ENCODE measurements at regions not wholly inside any gene's neighbourhood (a gene's known extent, or its start where the extent isn't known, plus 50 kb on each side); places are given as distances from the start of the nearest gene placed in this dataset.
"Not testable (repeated sequence)": the region's sequence is repeated elsewhere in the genome, so short reads cannot be mapped to it uniquely, and the experiment has no call there.

DNA sequence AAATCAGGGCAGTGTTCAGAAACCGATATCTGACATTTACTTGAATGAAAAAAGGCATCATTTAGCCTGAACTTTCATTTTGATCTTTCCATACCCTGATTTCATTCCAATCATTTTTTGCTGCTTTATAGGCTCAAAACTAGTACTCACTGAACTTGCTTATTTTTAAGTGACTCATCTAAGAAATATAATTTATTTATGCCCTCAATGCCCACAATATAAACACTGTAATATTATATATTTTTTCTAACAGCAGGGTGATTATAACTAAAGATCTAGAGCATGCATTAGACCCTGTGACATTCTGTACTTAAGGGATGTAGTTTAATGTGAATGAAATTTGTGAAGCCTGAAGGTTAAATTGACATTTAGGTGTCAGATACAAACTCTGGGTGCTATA lies 446.1 kb upstream of the CDH10 start:
- Mint-ChIP-seq H3K9me3 (peaks cover 4% of the 10 kb centered on the region), H3K27me3 (ENCODE audit: low read depth) (no peaks in the 10 kb centered on the region), H3K36me3 (ENCODE audit: insufficient read depth) (no peaks in the 10 kb centered on the region), H3K4me1 (ENCODE audit: low read depth) (no peaks in the 10 kb centered on the region), H3K4me3 (no peak overlapping the region)
- ATAC-seq (no peak), DNase-seq (no peak)

DNA sequence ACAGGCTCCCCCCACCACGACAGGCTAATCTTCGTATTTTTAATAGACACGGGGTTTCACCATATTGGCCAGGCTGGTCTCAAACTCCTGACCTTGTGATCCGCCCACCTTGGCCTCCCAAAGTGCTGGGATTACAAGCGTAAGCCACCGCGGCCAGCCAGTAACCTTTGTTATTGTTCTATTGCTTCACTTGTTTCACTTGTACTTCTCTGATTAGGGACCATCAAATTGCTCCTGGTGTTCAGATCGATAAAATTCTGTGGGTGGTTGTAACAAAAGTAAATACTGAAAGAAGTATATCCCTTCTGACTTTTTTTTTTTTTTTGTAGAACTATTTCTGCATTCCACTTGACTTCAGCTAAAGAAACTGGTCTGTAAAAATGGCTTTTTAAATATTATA lies 445.5 kb upstream of the CDH10 start:
- Mint-ChIP-seq H3K4me1 (ENCODE audit: low read depth) (no peaks in the 10 kb centered on the region), H3K27me3 (ENCODE audit: low read depth) (no peaks in the 10 kb centered on the region), H3K4me3 (no peak overlapping the region), H3K9me3 (peaks cover 4% of the 10 kb centered on the region), H3K36me3 (ENCODE audit: insufficient read depth) (no peaks in the 10 kb centered on the region)
- no peak for DNase-seq
- ATAC-seq = no peak

DNA sequence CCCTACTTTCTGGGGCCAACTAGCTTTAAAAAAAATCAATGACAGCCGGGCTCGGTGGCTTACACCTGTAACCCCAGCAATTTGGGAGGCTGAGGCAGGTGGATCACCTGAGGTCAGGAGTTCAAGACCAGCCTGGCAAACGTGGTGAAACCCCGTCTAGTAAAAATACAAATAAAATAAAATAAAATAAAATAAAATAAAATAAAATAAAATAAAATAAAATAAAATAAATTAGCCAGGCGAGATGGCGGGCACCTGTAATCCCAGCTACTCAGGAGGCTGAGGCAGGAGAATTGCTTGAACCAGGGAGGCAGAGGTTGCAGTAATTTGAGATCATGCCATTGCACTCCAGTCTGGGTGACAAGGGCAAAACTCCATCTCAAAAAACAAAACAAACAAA lies 443.9 kb upstream of the CDH10 start:
- not testable (repeated sequence) for H3K9me3 Mint-ChIP-seq; H3K36me3 Mint-ChIP-seq (ENCODE audit: insufficient read depth); DNase-seq; H3K4me1 Mint-ChIP-seq (ENCODE audit: low read depth); H3K4me3 Mint-ChIP-seq; H3K27me3 Mint-ChIP-seq (ENCODE audit: low read depth); ATAC-seq

DNA sequence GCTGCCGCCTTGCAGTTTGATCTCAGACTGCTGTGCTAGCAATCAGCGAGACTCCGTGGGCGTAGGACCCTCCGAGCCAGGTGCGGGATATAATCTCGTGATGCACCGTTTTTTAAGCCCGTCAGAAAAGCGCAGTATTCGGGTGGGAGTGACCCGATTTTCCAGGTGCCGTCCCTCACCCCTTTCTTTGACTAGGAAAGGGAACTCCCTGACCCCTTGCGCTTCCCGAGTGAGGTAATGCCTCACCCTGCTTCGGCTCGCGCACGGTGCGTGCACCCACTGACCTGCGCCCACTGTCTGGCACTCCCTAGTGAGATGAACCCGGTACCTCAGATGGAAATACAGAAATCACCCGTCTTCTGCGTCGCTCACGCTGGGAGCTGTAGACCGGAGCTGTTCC lies 438.5 kb upstream of the CDH10 start:
- H3K36me3 Mint-ChIP-seq (ENCODE audit: insufficient read depth); H3K9me3 Mint-ChIP-seq; H3K4me3 Mint-ChIP-seq; DNase-seq; ATAC-seq; H3K4me1 Mint-ChIP-seq (ENCODE audit: low read depth); H3K27me3 Mint-ChIP-seq (ENCODE audit: low read depth): not testable (repeated sequence)

DNA sequence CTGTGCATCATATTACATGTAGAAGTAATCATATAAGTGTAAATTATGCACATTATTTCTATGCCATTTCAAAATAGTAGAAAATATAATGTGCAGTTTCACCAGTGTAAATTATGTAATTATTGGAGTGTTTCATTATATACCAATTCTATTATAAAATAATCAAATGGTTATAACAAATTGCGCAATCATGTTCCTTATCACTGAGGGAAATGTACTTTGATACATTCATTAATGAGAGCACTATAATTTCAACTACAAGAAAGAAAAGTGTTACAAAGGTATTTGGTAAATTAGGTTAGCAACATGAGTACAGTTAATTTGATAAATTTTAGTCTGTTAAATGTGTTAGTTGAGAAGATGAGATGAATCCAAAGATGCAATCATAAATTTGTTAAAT lies 421.5 kb upstream of the CDH10 start:
- no peaks in the 10 kb centered on the region for H3K4me1 Mint-ChIP-seq (ENCODE audit: low read depth)
- H3K4me3 Mint-ChIP-seq = no peak overlapping the region

DNA sequence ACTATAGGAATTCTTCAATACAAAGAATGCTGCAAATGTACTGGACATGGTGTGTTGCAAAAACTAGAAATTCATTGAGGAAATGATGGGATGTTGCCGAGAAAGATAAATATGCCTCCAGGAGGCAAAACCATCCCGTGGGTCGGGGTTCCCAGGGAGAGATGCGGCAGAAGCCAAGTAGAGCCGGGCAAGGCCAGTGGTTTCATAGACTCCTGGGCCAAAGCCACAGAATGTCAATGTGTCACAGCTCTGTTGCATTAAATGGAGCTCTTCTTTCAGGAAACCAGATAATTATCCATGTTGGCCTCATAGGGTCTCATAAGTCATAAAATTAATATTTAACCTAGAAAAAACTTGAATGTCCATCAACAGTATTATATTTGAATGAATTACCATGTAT lies 419.5 kb upstream of the CDH10 start:
- no peak for ATAC-seq
- H3K4me1 Mint-ChIP-seq (ENCODE audit: low read depth) = no peaks in the 10 kb centered on the region
- peaks cover 16% of the 10 kb centered on the region for H3K9me3 Mint-ChIP-seq
- no peak for DNase-seq
- no peaks in the 10 kb centered on the region for H3K36me3 Mint-ChIP-seq (ENCODE audit: insufficient read depth)
- H3K27me3 Mint-ChIP-seq (ENCODE audit: low read depth) = no peaks in the 10 kb centered on the region
- no peak overlapping the region for H3K4me3 Mint-ChIP-seq

More for the DNA sequence above, 421.5 kb upstream of the CDH10 start:
- peaks cover 16% of the 10 kb centered on the region for H3K9me3 Mint-ChIP-seq
- ATAC-seq (no peak), DNase-seq (no peak)
- H3K36me3 Mint-ChIP-seq (ENCODE audit: insufficient read depth) = no peaks in the 10 kb centered on the region
- no peaks in the 10 kb centered on the region for H3K27me3 Mint-ChIP-seq (ENCODE audit: low read depth)

DNA sequence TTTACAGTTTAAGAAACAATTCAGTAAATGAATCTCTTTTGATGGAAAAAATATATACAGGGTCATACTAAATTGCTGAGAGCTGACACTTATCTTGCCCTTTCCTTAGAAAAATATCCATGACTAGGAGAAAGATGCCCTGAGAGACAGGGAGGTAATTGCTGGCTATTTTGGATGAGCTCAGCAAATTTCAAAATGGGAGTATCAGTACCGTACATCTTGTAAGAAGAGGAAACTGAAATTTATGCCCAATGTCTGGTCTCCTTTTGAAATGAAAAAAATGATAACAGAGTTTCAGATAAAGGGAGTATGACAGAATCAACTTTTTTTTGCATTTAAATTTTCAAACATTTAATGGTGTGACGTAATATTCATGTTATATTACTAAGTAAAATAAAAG lies 415.8 kb upstream of the CDH10 start:
- Mint-ChIP-seq H3K4me3 (no peak overlapping the region), H3K27me3 (ENCODE audit: low read depth) (no peaks in the 10 kb centered on the region), H3K9me3 (peaks cover 17% of the 10 kb centered on the region), H3K36me3 (ENCODE audit: insufficient read depth) (no peaks in the 10 kb centered on the region), H3K4me1 (ENCODE audit: low read depth) (no peaks in the 10 kb centered on the region)
- ATAC-seq (no peak), DNase-seq (no peak)

DNA sequence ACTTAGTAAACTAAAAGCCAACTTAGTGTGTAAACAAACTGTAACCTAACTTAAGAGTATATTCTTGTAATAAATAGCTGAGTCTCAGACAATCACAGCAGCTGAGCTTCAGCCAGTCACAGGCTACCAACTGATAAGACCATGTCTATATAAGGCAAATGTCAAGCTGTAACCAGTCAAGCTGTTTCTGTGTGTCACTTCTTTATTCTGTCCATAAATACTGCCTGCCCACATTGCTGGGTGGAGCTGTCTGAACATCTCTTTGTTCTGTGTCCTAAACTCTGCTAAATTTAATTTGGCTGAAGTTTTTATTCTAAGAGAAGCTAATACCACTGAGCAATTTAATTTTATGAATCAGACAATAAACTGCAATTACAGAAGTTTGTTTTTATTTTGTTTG lies 412.1 kb upstream of the CDH10 start:
- ATAC-seq (no peak), DNase-seq (no peak)
- H3K27me3 Mint-ChIP-seq (ENCODE audit: low read depth) = no peaks in the 10 kb centered on the region
- no peak overlapping the region for H3K4me3 Mint-ChIP-seq
- no peaks in the 10 kb centered on the region for H3K36me3 Mint-ChIP-seq (ENCODE audit: insufficient read depth)
- H3K9me3 Mint-ChIP-seq = peaks cover 8% of the 10 kb centered on the region
- H3K4me1 Mint-ChIP-seq (ENCODE audit: low read depth) = no peaks in the 10 kb centered on the region

DNA sequence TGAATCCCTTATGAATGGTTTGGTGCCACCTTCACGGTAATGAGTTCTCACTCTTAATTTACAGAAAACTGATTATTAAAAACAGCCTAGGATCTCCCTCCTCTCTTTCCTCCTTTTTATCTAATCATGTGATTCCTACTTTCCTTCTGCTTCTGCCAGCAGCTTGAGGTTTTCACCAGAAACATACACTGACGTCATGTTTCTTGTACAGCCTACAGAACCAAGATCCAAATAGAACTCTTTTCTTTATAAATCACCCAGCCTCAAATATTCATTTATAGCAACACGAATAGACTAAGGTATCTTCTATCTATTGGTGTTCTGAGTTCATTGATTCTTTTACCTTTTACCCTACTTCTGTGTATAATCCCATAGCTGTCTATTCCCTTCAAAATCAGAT lies 388.9 kb upstream of the CDH10 start:
- no peaks in the 10 kb centered on the region for H3K36me3 Mint-ChIP-seq (ENCODE audit: insufficient read depth)
- DNase-seq (no peak), ATAC-seq (no peak)
- peaks cover 23% of the 10 kb centered on the region for H3K9me3 Mint-ChIP-seq
- H3K4me1 Mint-ChIP-seq (ENCODE audit: low read depth) = no peaks in the 10 kb centered on the region
- no peak overlapping the region for H3K4me3 Mint-ChIP-seq
- no peaks in the 10 kb centered on the region for H3K27me3 Mint-ChIP-seq (ENCODE audit: low read depth)

DNA sequence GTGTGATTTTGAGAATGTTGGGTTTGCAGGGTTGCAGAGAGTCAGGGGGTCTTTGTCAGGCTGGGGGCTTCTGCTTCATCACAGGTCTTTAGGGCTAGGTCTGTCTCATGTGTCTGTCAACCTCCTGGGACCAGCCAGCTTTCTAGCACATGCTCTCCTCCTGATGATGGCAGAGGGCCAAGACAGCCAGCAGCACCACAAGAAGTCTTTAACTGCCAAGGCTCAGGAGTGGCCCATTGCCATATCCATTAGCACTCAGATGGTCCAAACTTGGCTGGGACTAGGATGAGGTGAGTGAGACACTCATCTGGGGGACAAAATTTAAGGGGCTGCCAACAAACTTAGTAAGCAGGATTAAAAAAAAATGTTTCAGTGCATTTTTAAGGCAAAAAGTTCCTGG lies 384.2 kb upstream of the CDH10 start:
- Mint-ChIP-seq H3K36me3 (ENCODE audit: insufficient read depth) (no peaks in the 10 kb centered on the region), H3K27me3 (ENCODE audit: low read depth) (no peaks in the 10 kb centered on the region), H3K9me3 (peaks cover 17% of the 10 kb centered on the region), H3K4me1 (ENCODE audit: low read depth) (no peaks in the 10 kb centered on the region), H3K4me3 (no peak overlapping the region)
- DNase-seq (no peak), ATAC-seq (no peak)

DNA sequence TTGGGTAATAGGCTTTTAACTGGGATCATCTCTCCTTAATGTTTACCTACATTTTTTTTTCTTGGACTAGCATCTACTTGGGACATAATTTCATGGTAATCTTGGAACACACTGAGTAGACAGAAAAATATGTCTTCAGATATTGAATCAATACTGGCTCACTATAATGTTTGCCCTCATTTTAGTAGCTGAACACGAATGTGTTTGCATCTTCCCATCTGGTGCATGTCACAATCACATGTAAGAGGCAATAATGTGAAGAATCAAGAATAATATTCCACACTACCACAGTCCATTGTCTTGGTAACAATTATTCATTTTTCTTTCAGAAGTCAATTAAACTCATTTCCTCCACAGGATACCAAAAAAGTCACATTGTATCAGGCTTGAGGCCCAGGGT lies 382.7 kb upstream of the CDH10 start:
- ATAC-seq = no peak
- peaks cover 6% of the 10 kb centered on the region for H3K9me3 Mint-ChIP-seq
- no peaks in the 10 kb centered on the region for H3K27me3 Mint-ChIP-seq (ENCODE audit: low read depth)

DNA sequence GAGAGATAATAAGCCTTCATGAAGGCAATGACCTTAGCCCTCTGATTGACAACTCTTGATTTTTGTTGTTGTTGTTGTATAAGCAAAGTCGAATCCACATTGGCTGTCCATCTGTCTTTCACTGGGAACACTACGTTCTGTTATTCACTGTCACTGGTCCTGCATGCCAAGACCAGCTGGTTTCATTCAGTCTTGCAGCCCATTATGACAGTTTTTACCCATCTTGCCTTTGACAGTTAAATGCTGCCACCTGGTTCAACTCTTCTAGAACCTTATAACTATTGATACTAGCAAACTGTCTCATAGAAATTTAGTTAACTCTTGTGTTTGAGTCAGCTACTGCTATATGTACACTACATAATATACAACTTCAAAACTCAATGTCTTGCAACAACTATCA lies 382.3 kb upstream of the CDH10 start:
- no peak overlapping the region for H3K4me3 Mint-ChIP-seq
- no peaks in the 10 kb centered on the region for H3K27me3 Mint-ChIP-seq (ENCODE audit: low read depth)
- ATAC-seq (no peak), DNase-seq (no peak)
- no peaks in the 10 kb centered on the region for H3K4me1 Mint-ChIP-seq (ENCODE audit: low read depth)
- peaks cover 1% of the 10 kb centered on the region for H3K9me3 Mint-ChIP-seq
- no peaks in the 10 kb centered on the region for H3K36me3 Mint-ChIP-seq (ENCODE audit: insufficient read depth)

More for the DNA sequence above, 382.7 kb upstream of the CDH10 start:
- no peaks in the 10 kb centered on the region for H3K36me3 Mint-ChIP-seq (ENCODE audit: insufficient read depth)
- no peaks in the 10 kb centered on the region for H3K4me1 Mint-ChIP-seq (ENCODE audit: low read depth)
- no peak overlapping the region for H3K4me3 Mint-ChIP-seq
- no peak for DNase-seq

DNA sequence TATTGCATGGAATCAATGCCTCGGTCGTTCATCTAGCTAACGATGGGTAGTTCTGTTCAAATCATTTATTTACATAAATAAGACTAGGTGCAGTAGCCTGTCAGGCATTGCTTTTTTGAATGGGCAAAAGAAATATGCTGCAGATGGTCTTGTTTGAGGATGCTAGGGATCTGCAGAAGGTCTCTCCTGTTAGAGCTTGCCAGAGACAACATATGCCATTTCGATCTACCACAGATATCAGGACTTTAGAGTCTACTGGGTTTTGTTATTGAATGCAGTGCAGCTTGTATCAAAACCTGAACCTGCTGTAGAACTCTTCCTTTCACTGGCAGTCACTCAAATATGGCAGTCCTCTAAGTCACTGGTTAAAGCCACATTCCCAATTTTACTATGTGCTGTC lies 381.1 kb upstream of the CDH10 start:
- no peaks in the 10 kb centered on the region for H3K4me1 Mint-ChIP-seq (ENCODE audit: low read depth)
- ATAC-seq = no peak
- H3K4me3 Mint-ChIP-seq = no peak overlapping the region

DNA sequence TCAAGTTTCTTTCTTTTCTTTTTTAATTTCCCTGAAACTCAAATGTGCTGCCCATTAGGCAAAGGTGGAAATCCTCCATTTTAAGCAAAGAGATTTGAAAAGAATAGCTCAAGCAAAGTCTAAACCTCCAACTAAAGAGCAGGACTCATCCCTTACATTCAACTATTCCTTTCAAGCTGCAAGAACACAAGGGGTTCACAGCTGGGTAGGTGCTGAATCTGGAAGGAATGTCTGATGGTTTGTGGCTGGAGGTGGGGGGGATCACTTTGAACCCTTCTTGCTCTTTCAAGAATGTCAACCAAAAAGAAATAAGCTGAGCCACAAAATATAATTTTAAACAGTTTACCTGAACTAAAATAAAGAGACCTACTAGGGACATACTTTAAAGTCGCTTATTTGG lies 375.7 kb upstream of the CDH10 start:
- no peaks in the 10 kb centered on the region for H3K36me3 Mint-ChIP-seq (ENCODE audit: insufficient read depth)
- peaks cover 6% of the 10 kb centered on the region for H3K9me3 Mint-ChIP-seq
- no peaks in the 10 kb centered on the region for H3K4me1 Mint-ChIP-seq (ENCODE audit: low read depth)
- no peak overlapping the region for H3K4me3 Mint-ChIP-seq
- H3K27me3 Mint-ChIP-seq (ENCODE audit: low read depth) = no peaks in the 10 kb centered on the region
- ATAC-seq (no peak), DNase-seq (no peak)

More for the DNA sequence above, 381.1 kb upstream of the CDH10 start:
- no peaks in the 10 kb centered on the region for H3K36me3 Mint-ChIP-seq (ENCODE audit: insufficient read depth)
- DNase-seq = no peak
- H3K9me3 Mint-ChIP-seq = peaks cover 1% of the 10 kb centered on the region
- no peaks in the 10 kb centered on the region for H3K27me3 Mint-ChIP-seq (ENCODE audit: low read depth)

DNA sequence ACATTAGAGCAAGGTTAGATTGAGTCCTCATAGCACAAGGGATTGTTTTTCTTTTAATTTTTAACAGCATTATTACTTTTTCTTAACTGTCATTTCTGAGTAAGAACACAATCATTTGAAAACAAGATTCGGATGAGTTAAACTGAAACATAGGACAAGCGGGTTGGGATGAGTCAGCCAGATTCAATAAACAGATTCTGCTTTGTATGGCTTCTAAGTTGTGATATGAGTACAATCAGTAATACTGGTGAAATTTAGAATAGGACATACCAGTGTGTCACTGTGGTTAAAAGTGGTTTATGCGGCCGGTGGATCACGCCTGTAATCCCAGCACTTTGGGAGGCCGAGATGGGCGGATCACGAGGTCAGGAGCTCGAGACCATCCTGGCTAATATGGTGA lies 364.3 kb upstream of the CDH10 start:
- Mint-ChIP-seq H3K9me3 (peaks cover 18% of the 10 kb centered on the region), H3K36me3 (ENCODE audit: insufficient read depth) (no peaks in the 10 kb centered on the region), H3K4me3 (no peak overlapping the region), H3K27me3 (ENCODE audit: low read depth) (no peaks in the 10 kb centered on the region), H3K4me1 (ENCODE audit: low read depth) (no peaks in the 10 kb centered on the region)
- DNase-seq (no peak), ATAC-seq (no peak)

DNA sequence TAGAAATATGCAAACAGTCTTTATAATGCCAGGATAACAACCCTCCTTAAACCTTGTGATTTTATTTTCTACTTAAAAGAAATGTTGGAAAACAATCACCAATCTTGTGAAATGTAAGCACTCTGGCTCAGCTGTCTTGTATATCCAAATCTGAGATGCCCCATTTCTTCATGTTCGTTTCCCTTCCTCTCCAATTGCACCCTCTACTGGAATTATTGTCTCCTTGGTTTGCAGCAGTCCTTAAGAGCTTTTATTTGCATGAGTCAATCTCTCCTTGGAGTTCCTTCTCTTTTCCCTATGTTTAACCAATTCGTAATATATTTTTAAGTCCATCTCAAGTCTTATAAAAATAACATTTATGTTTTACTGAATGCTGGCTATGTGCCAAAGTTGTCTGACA lies 362.0 kb upstream of the CDH10 start:
- no peaks in the 10 kb centered on the region for H3K36me3 Mint-ChIP-seq (ENCODE audit: insufficient read depth)

More for the DNA sequence above, 362.0 kb upstream of the CDH10 start:
- Mint-ChIP-seq H3K4me1 (ENCODE audit: low read depth) (no peaks in the 10 kb centered on the region), H3K9me3 (peaks cover 15% of the 10 kb centered on the region), H3K27me3 (ENCODE audit: low read depth) (no peaks in the 10 kb centered on the region), H3K4me3 (no peak overlapping the region)
- DNase-seq (no peak), ATAC-seq (no peak)
